ENCODE measurements at regions not wholly inside any gene's neighbourhood (a gene's known extent, or its start where the extent isn't known, plus 50 kb on each side); places are given as distances from the start of the nearest gene placed in this dataset.

GRCh38 chr7:130982160-130982638 is 248.2 kb upstream of the KLF14 start:
- Mint-ChIP-seq H3K9me3 (no peaks in the 10 kb centered on the region), H3K4me1 (ENCODE audit: low read depth) (peaks cover 59% of the 10 kb centered on the region), H3K27ac (no peak overlapping the region), H3K36me3 (peaks cover 14% of the 10 kb centered on the region), H3K27me3 (no peaks in the 10 kb centered on the region), H3K4me3 (no peak overlapping the region)
- ChIA-PET POLR2A (interaction anchor here (0.6 to 6.5 kb wide), 17 partner anchors 8 to 87 kb away, joined by 3 to 67 read pairs (median 4); no protein-coding TSS in a partner anchor), CTCF (interaction anchor here (0.6 to 5.0 kb wide), 46 partner anchors 8 to 441 kb away, joined by 3 to 90 read pairs (median 5); no protein-coding TSS in a partner anchor)
- intact Hi-C loops (cut with micrococcal nuclease) = loop anchor here (1.0 to 2.0 kb wide), 4 partner anchors 8 to 58 kb away; no protein-coding TSS in a partner anchor
- peak; percentile 48 for DNase-seq

- DNase-seq = no peak
- Mint-ChIP-seq H3K4me3 (no peak overlapping the region), H3K36me3 (peaks cover 12% of the 10 kb centered on the region), H3K4me1 (ENCODE audit: low read depth) (peaks cover 60% of the 10 kb centered on the region), H3K27ac (no peak overlapping the region), H3K9me3 (no peaks in the 10 kb centered on the region), H3K27me3 (no peaks in the 10 kb centered on the region)
- ChIA-PET CTCF (interaction anchor here (0.6 to 5.0 kb wide), 38 partner anchors 8 to 441 kb away, joined by 3 to 90 read pairs (median 5); no protein-coding TSS in a partner anchor), POLR2A (interaction anchor here (0.6 to 6.5 kb wide), 16 partner anchors 8 to 67 kb away, joined by 3 to 67 read pairs (median 4); no protein-coding TSS in a partner anchor)
- intact Hi-C loops (cut with micrococcal nuclease) = loop anchor here (1.0 to 2.0 kb wide), 4 partner anchors 8 to 58 kb away; no protein-coding TSS in a partner anchor
Measured at GRCh38 chr7:130982651-130983050, 248.6 kb upstream of the KLF14 start.

GRCh38 chr7:130985361-130985760 is 251.4 kb upstream of the KLF14 start:
- peak overlapping the region; percentile 72 for H3K27ac Mint-ChIP-seq
- intact Hi-C loops (cut with micrococcal nuclease) = no loop called here
- no peaks in the 10 kb centered on the region for H3K9me3 Mint-ChIP-seq
- peaks cover 61% of the 10 kb centered on the region for H3K4me1 Mint-ChIP-seq (ENCODE audit: low read depth)
- CTCF ChIA-PET = interaction anchor here (1.0 kb wide), 1 partner anchor 55 kb away, joined by 3 read pairs; no protein-coding TSS in a partner anchor
- H3K36me3 Mint-ChIP-seq = peaks cover 10% of the 10 kb centered on the region
- peak; percentile 67 for DNase-seq
- peak overlapping the region; percentile 6 for H3K4me3 Mint-ChIP-seq
- POLR2A ChIA-PET = interaction anchor here (0.9 to 1.0 kb wide), 2 partner anchors 10 to 31 kb away, joined by 3 read pairs; no protein-coding TSS in a partner anchor
- no peaks in the 10 kb centered on the region for H3K27me3 Mint-ChIP-seq

- ChIA-PET POLR2A (interaction anchor here (0.9 to 1.5 kb wide), 3 partner anchors 9 to 33 kb away, joined by 3 to 4 read pairs (median 3); no protein-coding TSS in a partner anchor), CTCF (interaction anchor here (0.6 kb wide), 1 partner anchor 9 kb away, joined by 3 read pairs; no protein-coding TSS in a partner anchor)
- no peak overlapping the region for H3K4me3 Mint-ChIP-seq
- H3K36me3 Mint-ChIP-seq = peaks cover 9% of the 10 kb centered on the region
- intact Hi-C loops (cut with micrococcal nuclease) = loop anchor here (1.0 kb wide), 1 partner anchor 11 kb away; no protein-coding TSS in a partner anchor
- peak; percentile 43 for DNase-seq
- H3K27me3 Mint-ChIP-seq = no peaks in the 10 kb centered on the region
- peaks cover 70% of the 10 kb centered on the region for H3K4me1 Mint-ChIP-seq (ENCODE audit: low read depth)
- H3K27ac Mint-ChIP-seq = peak overlapping the region; percentile 72
- H3K9me3 Mint-ChIP-seq = no peaks in the 10 kb centered on the region
Measured at GRCh38 chr7:130986261-130986690, 252.3 kb upstream of the KLF14 start.

- CTCF ChIA-PET = interaction anchor here (1.9 to 3.6 kb wide), 2 partner anchors 20 to 53 kb away, joined by 10 to 21 read pairs; no protein-coding TSS in a partner anchor
- intact Hi-C loops (cut with micrococcal nuclease) = no loop called here
- peak overlapping the region; percentile 72 for H3K27ac Mint-ChIP-seq
- no peak for DNase-seq
- no peaks in the 10 kb centered on the region for H3K27me3 Mint-ChIP-seq
- H3K9me3 Mint-ChIP-seq = no peaks in the 10 kb centered on the region
- peaks cover 14% of the 10 kb centered on the region for H3K36me3 Mint-ChIP-seq
- H3K4me1 Mint-ChIP-seq (ENCODE audit: low read depth) = peaks cover 78% of the 10 kb centered on the region
- POLR2A ChIA-PET = interaction anchor here (1.3 to 2.4 kb wide), 4 partner anchors 10 to 34 kb away, joined by 3 to 15 read pairs (median 6); no protein-coding TSS in a partner anchor
- H3K4me3 Mint-ChIP-seq = peak overlapping the region; percentile 11
Measured at GRCh38 chr7:130987092-130987491, 253.1 kb upstream of the KLF14 start.

- Mint-ChIP-seq H3K27ac (peak overlapping the region; percentile 92), H3K27me3 (no peaks in the 10 kb centered on the region), H3K4me3 (peak overlapping the region; percentile 52), H3K4me1 (ENCODE audit: low read depth) (peaks cover 88% of the 10 kb centered on the region), H3K9me3 (no peaks in the 10 kb centered on the region), H3K36me3 (peaks cover 14% of the 10 kb centered on the region)
- CTCF ChIA-PET = interaction anchor here (1.0 to 3.6 kb wide), 8 partner anchors 9 to 91 kb away, joined by 3 to 21 read pairs (median 6); no protein-coding TSS in a partner anchor
- DNase-seq = peak; percentile 66
- POLR2A ChIA-PET = interaction anchor here (0.8 to 2.4 kb wide), 15 partner anchors 8 to 75 kb away, joined by 3 to 21 read pairs (median 5); no protein-coding TSS in a partner anchor
- intact Hi-C loops (cut with micrococcal nuclease) = no loop called here
Measured at GRCh38 chr7:130988443-130988842, 254.4 kb upstream of the KLF14 start.

- H3K4me1 Mint-ChIP-seq (ENCODE audit: low read depth) = peaks cover 93% of the 10 kb centered on the region
Measured at GRCh38 chr7:130989101-130989795, 255.2 kb upstream of the KLF14 start.

GRCh38 chr7:130990178-130990832 is 256.3 kb upstream of the KLF14 start:
- peaks cover 93% of the 10 kb centered on the region for H3K4me1 Mint-ChIP-seq (ENCODE audit: low read depth)
- no peaks in the 10 kb centered on the region for H3K9me3 Mint-ChIP-seq
- H3K27me3 Mint-ChIP-seq = no peaks in the 10 kb centered on the region
- ChIA-PET CTCF (interaction anchor here (0.7 to 3.6 kb wide), 5 partner anchors 8 to 50 kb away, joined by 3 to 21 read pairs (median 4); no protein-coding TSS in a partner anchor), POLR2A (interaction anchor here (0.6 to 1.3 kb wide), 4 partner anchors 10 to 45 kb away, joined by 3 to 4 read pairs (median 4); no protein-coding TSS in a partner anchor)
- H3K36me3 Mint-ChIP-seq = peaks cover 14% of the 10 kb centered on the region
- peak; percentile 58 for DNase-seq
- H3K4me3 Mint-ChIP-seq = peak overlapping the region; percentile 30
- peak overlapping the region; percentile 92 for H3K27ac Mint-ChIP-seq
- intact Hi-C loops (cut with micrococcal nuclease) = loop anchor here (1.0 kb wide), 1 partner anchor 8 kb away; no protein-coding TSS in a partner anchor

More at GRCh38 chr7:130989101-130989795, 255.2 kb upstream of the KLF14 start:
- intact Hi-C loops (cut with micrococcal nuclease) = no loop called here
- peak overlapping the region; percentile 92 for H3K27ac Mint-ChIP-seq
- no peaks in the 10 kb centered on the region for H3K9me3 Mint-ChIP-seq
- peaks cover 14% of the 10 kb centered on the region for H3K36me3 Mint-ChIP-seq
- POLR2A ChIA-PET = interaction anchor here (1.2 to 2.4 kb wide), 13 partner anchors 10 to 44 kb away, joined by 4 to 21 read pairs (median 5); no protein-coding TSS in a partner anchor
- CTCF ChIA-PET = interaction anchor here (1.1 to 3.6 kb wide), 5 partner anchors 10 to 85 kb away, joined by 4 to 21 read pairs (median 6); no protein-coding TSS in a partner anchor
- peak overlapping the region; percentile 28 for H3K4me3 Mint-ChIP-seq
- DNase-seq = no peak
- no peaks in the 10 kb centered on the region for H3K27me3 Mint-ChIP-seq

- ChIA-PET POLR2A (interaction anchor here (0.6 to 9.5 kb wide), 6 partner anchors 12 to 69 kb away, joined by 3 to 115 read pairs (median 14); no protein-coding TSS in a partner anchor), CTCF (interaction anchor here (0.8 to 4.2 kb wide), 5 partner anchors 12 to 47 kb away, joined by 3 to 74 read pairs (median 11); no protein-coding TSS in a partner anchor)
- peaks cover 89% of the 10 kb centered on the region for H3K4me1 Mint-ChIP-seq (ENCODE audit: low read depth)
- no peaks in the 10 kb centered on the region for H3K27me3 Mint-ChIP-seq
- peak overlapping the region; percentile 70 for H3K4me3 Mint-ChIP-seq
- intact Hi-C loops (cut with micrococcal nuclease) = no loop called here
- H3K9me3 Mint-ChIP-seq = no peaks in the 10 kb centered on the region
- H3K36me3 Mint-ChIP-seq = peaks cover 15% of the 10 kb centered on the region
- DNase-seq = no peak
- peak overlapping the region; percentile 94 for H3K27ac Mint-ChIP-seq
Measured at GRCh38 chr7:130993671-130994365, 259.8 kb upstream of the KLF14 start.

- Mint-ChIP-seq H3K4me3 (peak overlapping the region; percentile 70), H3K4me1 (ENCODE audit: low read depth) (peaks cover 89% of the 10 kb centered on the region), H3K27ac (peak overlapping the region; percentile 94), H3K36me3 (peaks cover 15% of the 10 kb centered on the region), H3K9me3 (no peaks in the 10 kb centered on the region), H3K27me3 (no peaks in the 10 kb centered on the region)
- intact Hi-C loops (cut with micrococcal nuclease) = loop anchor here (5.0 kb wide), 1 partner anchor 38 kb away; no protein-coding TSS in a partner anchor
- ChIA-PET CTCF (interaction anchor here (0.7 to 4.2 kb wide), 12 partner anchors 9 to 98 kb away, joined by 3 to 74 read pairs (median 5); no protein-coding TSS in a partner anchor), POLR2A (interaction anchor here (0.6 to 9.5 kb wide), 15 partner anchors 9 to 112 kb away, joined by 3 to 115 read pairs (median 8); no protein-coding TSS in a partner anchor)
- peak; percentile 55 for DNase-seq
Measured at GRCh38 chr7:130994378-130995115, 260.5 kb upstream of the KLF14 start.

All from activated CD4-positive, alpha-beta memory T cell treated with anti-CD3 and anti-CD28 coated beads for 36 hours (primary cell).